IPS-NIHi11 (cell line): ENCODE measurements at regions not wholly inside any gene's neighbourhood (a gene's known extent, or its start where the extent isn't known, plus 50 kb on each side); places are given as distances from the start of the nearest gene placed in this dataset.
"Not testable (repeated sequence)": the region's sequence is repeated elsewhere in the genome, so short reads cannot be mapped to it uniquely, and the experiment has no call there.

Experiments used
- DNase-seq: peaks from one replicate; pipeline ENCODE4 v3.0.0; 2012; ENCODE audit warnings: mixed read lengths, low spot score

GRCh38 chr12:42716491-42716891, 126.9 kb upstream of the PRICKLE1 start:
- no peak for DNase-seq

- DNase-seq: not testable (repeated sequence)
Measured at GRCh38 chr12:42713566-42713965, 124.0 kb upstream of the PRICKLE1 start.

- DNase-seq: not testable (repeated sequence)
Measured at GRCh38 chr12:42708374-42708773, 118.8 kb upstream of the PRICKLE1 start.

- no peak for DNase-seq
Measured at GRCh38 chr12:42707312-42708226, 118.0 kb upstream of the PRICKLE1 start.

DNA sequence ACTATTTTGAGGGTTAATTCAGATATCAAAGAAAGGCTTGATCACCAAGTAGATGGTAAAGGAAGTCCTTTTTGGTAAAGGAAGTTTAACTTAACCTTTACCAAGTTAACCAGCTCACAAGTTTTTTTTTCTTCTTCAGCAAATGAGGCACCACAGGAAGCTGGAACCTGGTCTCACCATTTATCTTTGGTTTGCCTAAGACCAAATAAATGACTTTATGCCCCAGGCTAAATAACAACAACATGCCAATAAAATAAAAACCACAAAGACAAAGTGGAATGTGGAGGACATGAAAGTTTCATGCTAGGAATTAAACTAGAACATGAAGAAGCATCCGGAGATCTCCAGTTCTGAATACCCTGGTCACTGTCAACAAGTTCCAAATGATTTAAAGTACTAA, 116.8 kb upstream of the PRICKLE1 start:
- no peak for DNase-seq

DNA sequence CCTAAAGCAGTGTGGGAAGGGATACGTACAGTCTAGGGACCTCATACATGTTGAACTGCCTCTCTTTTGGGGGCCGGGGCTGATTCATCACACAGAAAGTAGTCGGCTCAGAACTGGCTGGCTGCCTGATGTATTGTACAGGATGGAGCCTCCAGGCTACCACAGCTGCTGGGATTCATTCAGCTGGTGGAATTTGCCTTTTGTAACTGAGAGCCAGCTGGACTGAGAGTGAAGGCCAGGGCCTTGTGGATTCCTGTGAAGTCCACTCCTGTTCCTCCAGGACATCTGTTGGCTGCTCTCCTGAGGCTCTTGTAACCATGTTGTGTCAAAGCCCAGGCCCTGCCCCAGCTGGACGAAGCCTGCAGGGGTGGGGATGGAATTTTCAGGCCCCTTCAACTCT, 116.3 kb upstream of the PRICKLE1 start:
- DNase-seq: no peak

DNA sequence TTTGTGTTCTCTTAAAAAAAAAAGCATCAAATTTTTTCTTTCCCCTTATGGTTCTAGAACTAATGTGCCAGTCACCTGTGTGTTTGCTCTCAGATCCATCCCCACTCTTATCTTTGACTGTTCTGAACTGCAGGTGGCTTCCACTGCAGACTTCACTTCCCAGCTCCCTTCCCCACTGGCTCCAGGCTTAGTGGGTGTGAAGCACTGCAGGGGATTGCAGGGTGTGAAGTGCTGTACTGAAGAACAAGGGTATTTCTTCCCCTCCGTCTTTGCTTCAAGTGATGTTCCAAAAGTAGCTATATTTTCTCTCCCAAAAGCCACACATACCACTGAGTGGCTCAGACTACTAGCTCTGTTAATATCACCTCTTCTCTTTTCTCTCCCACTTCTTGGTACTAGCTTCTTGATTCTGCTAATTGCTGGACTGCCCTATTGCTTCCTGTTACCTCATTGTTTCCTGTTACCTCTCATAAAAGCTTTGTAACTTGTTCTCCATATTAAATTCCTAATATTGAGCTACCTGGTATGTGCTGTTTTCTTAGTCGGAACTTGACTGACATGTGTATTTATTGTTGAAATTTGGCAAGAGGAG, 115.4 kb upstream of the PRICKLE1 start:
- DNase-seq: no peak

DNA sequence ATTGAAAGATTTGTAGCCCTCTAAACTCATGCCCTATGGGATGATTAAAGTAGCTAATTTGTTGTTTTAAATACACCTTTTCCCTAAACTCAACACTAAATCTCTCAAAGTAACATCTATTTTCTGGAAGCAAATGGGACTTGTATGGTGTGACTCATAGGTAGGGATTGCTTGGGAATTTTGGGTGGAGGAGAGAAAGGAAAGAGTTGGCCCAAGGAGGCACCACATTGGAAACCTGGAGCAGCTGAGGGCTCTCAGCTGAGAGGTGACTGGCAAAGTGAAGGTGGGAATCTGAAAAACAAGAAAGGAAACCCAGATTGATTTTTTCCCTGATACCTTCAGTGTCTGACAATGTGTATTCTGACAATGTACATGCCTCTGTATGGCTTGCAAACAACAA, 114.8 kb upstream of the PRICKLE1 start:
- no peak for DNase-seq

- no peak for DNase-seq
Measured at GRCh38 chr12:42701084-42701483, 111.5 kb upstream of the PRICKLE1 start.

DNA sequence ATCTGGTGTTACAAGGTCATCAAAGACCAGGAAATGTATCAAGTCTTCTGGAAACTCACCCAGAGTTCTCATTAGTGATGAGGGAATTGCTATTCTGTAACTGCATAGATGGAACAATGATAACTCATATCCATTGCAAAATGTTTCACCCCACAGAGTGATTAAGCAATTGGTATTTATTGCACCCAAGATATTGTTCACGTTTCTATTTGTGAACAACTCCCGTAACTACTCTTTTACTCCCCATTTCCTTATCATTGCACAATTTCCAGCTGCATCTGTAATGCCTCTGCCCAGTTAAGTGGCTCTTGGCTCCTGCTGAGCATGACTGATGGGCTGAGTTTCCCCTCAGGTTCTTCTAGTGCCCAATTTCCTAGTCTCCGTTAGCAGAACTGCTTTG, 108.7 kb upstream of the PRICKLE1 start:
- DNase-seq: no peak

GRCh38 chr12:42696406-42697149, 107.0 kb upstream of the PRICKLE1 start:
- DNase-seq: no peak

DNA sequence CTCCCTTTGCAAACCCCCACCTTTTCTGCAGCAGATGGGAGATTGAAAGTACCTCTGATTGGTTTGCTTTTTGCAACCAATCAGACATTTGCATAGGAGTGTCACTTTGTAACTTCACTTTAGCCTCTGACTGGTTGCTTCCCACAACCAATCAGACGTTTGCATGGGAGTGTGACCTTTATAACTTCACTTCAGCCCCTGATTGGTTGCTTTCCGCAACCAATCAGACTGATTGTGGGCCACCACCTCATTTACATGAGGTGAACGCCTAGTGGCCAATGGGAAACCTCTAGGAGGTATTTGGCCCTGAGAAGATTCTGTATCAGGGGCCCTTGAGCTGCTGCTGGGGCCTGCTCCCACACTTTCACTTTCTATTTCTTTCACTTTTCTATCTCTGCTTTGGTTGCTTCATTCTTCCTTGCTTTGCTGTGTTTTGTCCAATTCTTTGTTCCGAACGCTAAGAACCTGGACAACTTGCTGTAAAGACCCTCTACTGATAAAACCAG, 106.0 kb upstream of the PRICKLE1 start:
- DNase-seq: no peak

- DNase-seq: no peak
Measured at GRCh38 chr12:42692749-42693148, 103.2 kb upstream of the PRICKLE1 start.

DNA sequence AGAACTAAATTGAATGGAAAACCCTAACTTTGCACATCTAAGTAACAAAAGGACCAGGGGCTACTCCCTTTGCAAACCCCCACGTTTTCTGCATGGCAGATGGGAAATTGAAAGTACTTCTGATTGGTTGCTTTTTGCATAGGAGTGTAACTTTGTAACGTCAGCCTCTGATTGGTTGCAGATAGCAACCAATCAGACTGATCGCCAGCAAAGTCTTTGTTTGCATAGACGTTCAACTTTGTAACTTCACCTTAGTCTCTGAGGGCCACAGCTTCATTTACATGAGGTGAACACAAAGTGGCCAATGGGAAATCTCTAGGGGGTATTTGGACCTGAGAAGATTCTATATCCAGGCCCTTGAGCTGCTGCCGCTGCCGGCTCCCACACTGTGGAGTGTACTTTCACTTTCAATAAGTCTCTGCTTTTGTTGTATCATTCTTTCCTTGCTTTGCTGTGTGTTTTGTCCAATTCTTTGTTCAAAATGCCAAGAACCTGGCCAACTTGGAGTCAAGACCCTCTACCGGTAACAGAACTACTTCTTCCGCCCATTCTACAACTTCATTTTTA, 102.5 kb upstream of the PRICKLE1 start:
- no peak for DNase-seq

- DNase-seq: no peak
Measured at GRCh38 chr12:42690264-42690663, 100.7 kb upstream of the PRICKLE1 start.

GRCh38 chr12:42689699-42690098, 100.2 kb upstream of the PRICKLE1 start:
- DNase-seq: no peak

- DNase-seq: no peak
Measured at GRCh38 chr12:42686514-42687172, 97.1 kb upstream of the PRICKLE1 start.

- DNase-seq: no peak
Measured at GRCh38 chr12:42684802-42685071, 95.2 kb upstream of the PRICKLE1 start.

GRCh38 chr12:42683933-42684801, 94.6 kb upstream of the PRICKLE1 start:
- no peak for DNase-seq

GRCh38 chr12:42683266-42683665, 93.7 kb upstream of the PRICKLE1 start:
- no peak for DNase-seq

DNA sequence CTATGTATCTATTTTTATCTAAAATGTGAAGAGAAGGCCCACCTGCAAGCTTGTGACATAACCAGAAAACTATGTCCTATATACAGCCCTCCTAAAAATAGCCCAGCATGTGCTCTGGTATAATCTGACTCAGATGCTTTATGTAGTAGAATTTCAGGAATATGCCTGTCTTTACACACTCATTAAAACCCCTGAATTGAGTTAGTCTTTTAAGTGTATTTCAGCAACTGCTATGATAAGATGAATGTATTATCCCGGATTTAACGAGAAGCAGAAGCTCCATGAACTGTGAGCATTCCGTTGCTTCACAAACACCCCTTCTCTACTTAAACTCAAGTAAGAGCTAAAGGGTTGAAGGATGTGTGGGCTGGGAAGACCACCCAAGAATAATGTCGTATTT, 89.9 kb upstream of the PRICKLE1 start:
- DNase-seq: no peak
